GM06990 (cell line): ENCODE measurements at regions not wholly inside any gene's neighbourhood (a gene's known extent, or its start where the extent isn't known, plus 50 kb on each side); places are given as distances from the start of the nearest gene placed in this dataset.

ENCODE experiments used
- DNase-seq: peaks from one replicate; pipeline ENCODE4 v3.0.0-alpha.2; 2011; ENCODE audit not compliant: insufficient read length; ENCODE audit errors: extremely low read depth
- H3K27me3 ChIP-seq: replicated peaks from 2 replicates; pipeline ENCODE4 v1.6.0; 2011; ENCODE audit warnings: low read length; ENCODE audit not compliant: control insufficient read depth, insufficient read depth
- H3K36me3 ChIP-seq: 2 replicates; pipeline ENCODE4 v1.5.1; 2011; ENCODE audit warnings: low read length; ENCODE audit not compliant: control insufficient read depth, insufficient read depth
- H3K4me3 ChIP-seq: replicated peaks from 2 replicates; pipeline ENCODE4 v1.5.1; 2011; ENCODE audit warnings: low read depth, mild to moderate bottlenecking, control low read depth, low read length
- TF ChIP-seq, protein P1 (sequence below): IDR thresholded peaks from 2 replicates; pipeline ENCODE4 v1.5.1; 2011; ENCODE audit warnings: low read length, control low read depth, mild to moderate bottlenecking, inconsistent platforms; ENCODE audit not compliant: insufficient read depth, poor library complexity, severe bottlenecking

DNA sequence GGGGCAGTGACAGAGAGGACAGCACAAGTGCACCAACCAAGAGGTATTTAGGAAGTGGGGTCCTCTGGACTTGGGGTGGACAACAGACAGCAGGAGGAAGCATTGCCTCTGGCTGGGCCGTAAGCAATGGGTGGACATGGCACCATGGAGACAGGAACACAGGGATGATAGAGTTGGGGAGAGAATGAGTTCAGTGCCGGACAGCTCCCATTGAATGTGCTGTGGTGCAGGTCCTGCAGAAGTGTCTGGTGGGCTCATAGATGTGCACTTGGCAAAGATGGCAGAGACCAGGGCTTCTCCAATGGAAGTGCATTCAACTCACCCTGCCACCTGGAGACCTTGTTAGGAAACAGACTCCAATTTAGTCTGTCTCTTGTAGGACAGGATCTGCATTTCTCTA lies 341.5 kb upstream of the ZMIZ1 start:
- DNase-seq = no peak
- no peaks in the 10 kb centered on the region for H3K36me3 ChIP-seq
- H3K27me3 ChIP-seq = no peaks in the 10 kb centered on the region; the same call in 1 of the 2 replicates
- H3K4me3 ChIP-seq = no peak overlapping the region
- TF ChIP-seq, protein P1, sequence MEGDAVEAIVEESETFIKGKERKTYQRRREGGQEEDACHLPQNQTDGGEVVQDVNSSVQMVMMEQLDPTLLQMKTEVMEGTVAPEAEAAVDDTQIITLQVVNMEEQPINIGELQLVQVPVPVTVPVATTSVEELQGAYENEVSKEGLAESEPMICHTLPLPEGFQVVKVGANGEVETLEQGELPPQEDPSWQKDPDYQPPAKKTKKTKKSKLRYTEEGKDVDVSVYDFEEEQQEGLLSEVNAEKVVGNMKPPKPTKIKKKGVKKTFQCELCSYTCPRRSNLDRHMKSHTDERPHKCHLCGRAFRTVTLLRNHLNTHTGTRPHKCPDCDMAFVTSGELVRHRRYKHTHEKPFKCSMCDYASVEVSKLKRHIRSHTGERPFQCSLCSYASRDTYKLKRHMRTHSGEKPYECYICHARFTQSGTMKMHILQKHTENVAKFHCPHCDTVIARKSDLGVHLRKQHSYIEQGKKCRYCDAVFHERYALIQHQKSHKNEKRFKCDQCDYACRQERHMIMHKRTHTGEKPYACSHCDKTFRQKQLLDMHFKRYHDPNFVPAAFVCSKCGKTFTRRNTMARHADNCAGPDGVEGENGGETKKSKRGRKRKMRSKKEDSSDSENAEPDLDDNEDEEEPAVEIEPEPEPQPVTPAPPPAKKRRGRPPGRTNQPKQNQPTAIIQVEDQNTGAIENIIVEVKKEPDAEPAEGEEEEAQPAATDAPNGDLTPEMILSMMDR = no peak

DNA sequence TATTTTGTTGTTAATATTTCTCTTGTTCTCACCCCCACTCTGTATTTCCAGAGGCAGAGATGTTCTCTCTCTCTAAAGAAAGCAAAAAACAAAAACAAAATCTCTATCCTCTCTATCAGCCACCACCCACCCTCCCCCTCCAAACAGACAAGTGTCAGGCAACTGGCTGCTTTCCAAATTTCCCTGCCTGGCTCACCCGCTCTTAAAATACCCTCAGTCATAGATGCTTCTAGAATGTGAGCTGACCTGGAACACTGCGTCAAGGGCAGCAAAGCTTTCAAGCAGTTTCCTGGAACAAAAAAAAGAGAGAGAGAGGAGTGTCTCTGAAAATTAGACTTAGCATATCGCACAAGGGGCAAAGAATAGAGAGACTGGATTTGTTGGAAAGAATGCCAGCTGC lies 341.0 kb upstream of the ZMIZ1 start:
- no peaks in the 10 kb centered on the region for H3K36me3 ChIP-seq
- TF ChIP-seq, protein P1 = no peak
- no peak overlapping the region for H3K4me3 ChIP-seq
- H3K27me3 ChIP-seq = no peaks in the 10 kb centered on the region; the same call in 1 of the 2 replicates
- no peak for DNase-seq

DNA sequence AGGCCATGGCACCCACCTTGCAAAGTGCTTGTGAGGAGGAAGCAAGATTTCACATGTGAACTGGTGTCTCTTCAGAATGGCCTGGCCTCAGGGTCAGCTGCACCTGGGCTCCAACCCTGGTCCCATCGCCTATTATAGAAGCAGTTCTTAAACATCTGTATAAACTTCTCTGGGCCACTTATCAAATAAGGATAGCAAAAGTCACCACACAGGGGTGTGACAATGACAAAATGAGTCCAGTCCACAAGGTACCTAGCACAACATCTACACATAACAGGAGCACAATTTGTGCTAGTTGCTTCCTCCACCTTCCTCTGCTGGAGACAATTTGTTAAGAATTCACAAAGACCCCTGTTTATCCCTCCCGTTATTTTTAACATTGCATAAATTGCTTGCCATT lies 340.6 kb upstream of the ZMIZ1 start:
- TF ChIP-seq, protein P1 = no peak

DNA sequence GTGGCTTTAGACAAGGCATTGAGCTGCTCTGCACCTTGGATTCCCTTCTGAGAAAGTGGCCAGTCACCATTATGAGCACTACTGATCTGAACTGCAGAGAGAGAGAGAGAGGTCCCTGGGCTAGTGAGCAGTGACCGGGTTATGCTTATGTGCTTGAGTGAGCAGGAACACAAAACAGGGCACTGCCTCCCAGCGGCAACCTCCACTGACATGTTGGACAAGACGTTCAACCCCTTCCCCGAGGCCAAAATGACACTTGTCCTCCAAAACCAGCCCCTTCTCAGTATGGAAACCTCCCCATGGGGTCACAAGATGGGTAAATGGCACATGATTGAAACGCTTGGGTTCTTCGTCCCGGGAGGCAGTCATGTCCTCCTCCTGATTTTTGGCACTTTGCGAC lies 339.4 kb upstream of the ZMIZ1 start:
- Histone ChIP-seq H3K4me3 (no peak overlapping the region), H3K36me3 (no peaks in the 10 kb centered on the region), H3K27me3 (no peaks in the 10 kb centered on the region; the same call in 1 of the 2 replicates)
- no peak for DNase-seq
- TF ChIP-seq, protein P1 = no peak

More for the DNA sequence above, 340.6 kb upstream of the ZMIZ1 start:
- no peak for DNase-seq
- no peak overlapping the region for H3K4me3 ChIP-seq
- H3K36me3 ChIP-seq = no peaks in the 10 kb centered on the region
- no peaks in the 10 kb centered on the region; the same call in 1 of the 2 replicates for H3K27me3 ChIP-seq

DNA sequence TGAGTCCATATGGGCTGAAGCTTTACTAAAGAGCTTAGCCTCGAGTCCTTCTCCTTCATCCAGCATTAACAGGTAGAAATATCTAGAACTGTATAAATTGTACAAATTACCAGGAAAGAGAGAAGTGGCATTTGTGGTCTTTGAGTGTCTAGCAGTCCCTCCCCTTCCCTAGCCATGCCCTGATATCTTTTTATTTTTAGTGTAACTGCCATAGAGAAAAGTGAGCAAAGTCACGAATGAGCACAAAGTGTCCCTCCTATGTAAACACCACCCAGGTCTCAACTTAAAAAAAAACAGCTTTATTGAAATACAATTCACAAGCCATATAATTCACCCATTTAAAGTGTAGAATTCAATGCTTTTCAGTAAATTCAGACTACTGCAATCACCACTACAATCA lies 339.0 kb upstream of the ZMIZ1 start:
- TF ChIP-seq, protein P1 = no peak
- Histone ChIP-seq H3K36me3 (no peaks in the 10 kb centered on the region), H3K4me3 (no peak overlapping the region), H3K27me3 (no peaks in the 10 kb centered on the region; the same call in 1 of the 2 replicates)
- no peak for DNase-seq

DNA sequence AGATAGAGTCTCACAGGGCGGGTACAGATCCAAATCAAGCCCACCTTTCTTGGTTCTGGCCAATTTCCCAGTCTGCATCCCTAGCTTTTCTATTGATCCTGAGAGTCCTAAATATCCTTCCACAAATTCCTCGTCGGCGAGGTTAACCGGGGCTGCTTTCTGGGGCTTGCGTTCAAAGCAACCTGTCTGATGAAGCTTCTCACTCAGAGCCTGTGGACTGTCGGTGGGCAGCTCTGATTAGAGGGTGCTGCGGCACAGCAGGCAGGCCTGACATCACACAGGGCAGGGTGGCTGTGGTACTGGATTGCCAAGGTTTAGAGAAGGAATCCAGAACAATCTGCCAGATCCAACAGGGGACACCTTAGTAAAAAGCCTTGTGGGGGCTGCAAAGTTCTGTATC lies 338.0 kb upstream of the ZMIZ1 start:
- no peak overlapping the region for H3K4me3 ChIP-seq
- TF ChIP-seq, protein P1 = no peak
- H3K27me3 ChIP-seq = no peaks in the 10 kb centered on the region; the same call in none of the 2 replicates
- no peak for DNase-seq
- no peaks in the 10 kb centered on the region for H3K36me3 ChIP-seq
